ENCODE measurements at regions not wholly inside any gene's neighbourhood (a gene's known extent, or its start where the extent isn't known, plus 50 kb on each side); places are given as distances from the start of the nearest gene placed in this dataset.
"Not testable (repeated sequence)": the region's sequence is repeated elsewhere in the genome, so short reads cannot be mapped to it uniquely, and the experiment has no call there.

GRCh38 chr2:117379928-117380327 is 434.6 kb upstream of the DDX18 start:
- no peak for DNase-seq
- Histone ChIP-seq H3K79me1 (ENCODE audit: low read depth in 1 of 2, low read length in 2 of 2) (no peaks in the 10 kb centered on the region), H3K4me2 (ENCODE audit: low read depth, low read length) (no peak overlapping the region), H3K4ac (ENCODE audit: low read depth, low read length) (no peak overlapping the region), H3K56ac (ENCODE audit: extremely low read depth, insufficient read depth, low read length) (no peak overlapping the region), H2BK5ac (ENCODE audit: low read depth, low read length, poor library complexity, severe bottlenecking) (no peak overlapping the region), H3K27me3 (ENCODE audit: control insufficient read depth, insufficient read depth, low read length) (no peaks in the 10 kb centered on the region), H3K27ac (ENCODE audit: insufficient read depth, low read length) (no peak overlapping the region), H3K14ac (replicated peaks; ENCODE audit: low read depth, low read length) (no peak overlapping the region), H2AFZ (replicated peaks; ENCODE audit: low read length, poor library complexity) (no peak overlapping the region), H3K9ac (ENCODE audit: low read depth, low read length) (no peak overlapping the region), H3K9me1 (ENCODE audit: insufficient read depth, low read length) (no peaks in the 10 kb centered on the region), H2BK20ac (ENCODE audit: low read depth, low read length) (no peak overlapping the region), H2AK5ac (ENCODE audit: low read depth, low read length) (no peak overlapping the region), H2BK15ac (ENCODE audit: low read depth, low read length) (no peak overlapping the region), H3K18ac (ENCODE audit: low read depth, low read length) (no peak overlapping the region), H4K8ac (ENCODE audit: low read depth in 2 of 2, low read length in 2 of 2) (no peak overlapping the region), H2AK9ac (replicated peaks; ENCODE audit: low read depth, low read length, poor library complexity) (no peak overlapping the region), H3K23ac (ENCODE audit: low read depth, low read length) (no peak overlapping the region), H3K4me1 (ENCODE audit: control insufficient read depth, insufficient read depth, low read length) (no peaks in the 10 kb centered on the region), H4K20me1 (ENCODE audit: insufficient read depth, low read length) (no peaks in the 10 kb centered on the region), H4K91ac (ENCODE audit: insufficient read depth, low read depth, low read length) (no peak overlapping the region), H3K36me3 (ENCODE audit: control insufficient read depth, insufficient read depth, low read length) (no peaks in the 10 kb centered on the region), H3K9me3 (ENCODE audit: control insufficient read depth, insufficient read depth, low read length) (no peaks in the 10 kb centered on the region), H4K5ac (ENCODE audit: low read depth, low read length) (no peak overlapping the region), H2BK120ac (ENCODE audit: low read depth, low read length) (no peak overlapping the region), H3K4me3 (ENCODE audit: insufficient read depth, low read depth, low read length) (no peak overlapping the region)
- no peak for ATAC-seq (ENCODE audit: low read depth)
- BruUV-seq (replicated peaks) = no TSS peak
- dilution Hi-C loops (cut with HindIII; ENCODE audit: low sequenced_read_pairs, unreplicated experiment) = no loop called here
- intact Hi-C loops (cut with micrococcal nuclease) = no loop called here
- WGBS, 2 experiments (ENCODE audit: extremely low coverage in 2 of 2, insufficient read length in 1 of 2) = 67% methylated on average over 3 of the region's 4 CpGs; no CpG with 5 or more reads in 1 of the 2 experiments
- in situ Hi-C loops (cut with MboI; ENCODE audit: low sequenced_read_pairs) = no loop called here
- TF ChIP-seq SMC3 (IDR thresholded peaks at IDR 0.05; ENCODE audit: low read depth, low read length) (no peak), CEBPB (IDR thresholded peaks at IDR 0.05; ENCODE audit: low read depth, low read length) (no peak)
- ChIA-PET POLR2A (ENCODE audit: unreplicated experiment) (no interaction called here), CTCF (no interaction called here)

GRCh38 chr2:117383997-117384396 is 430.5 kb upstream of the DDX18 start:
- H3K18ac ChIP-seq (ENCODE audit: low read depth, low read length); H3K27ac ChIP-seq (ENCODE audit: insufficient read depth, low read length); H3K36me3 ChIP-seq (ENCODE audit: control insufficient read depth, insufficient read depth, low read length); H3K79me1 ChIP-seq (ENCODE audit: low read depth in 1 of 2, low read length in 2 of 2); dilution Hi-C loops (cut with HindIII; ENCODE audit: low sequenced_read_pairs, unreplicated experiment); H3K27me3 ChIP-seq (ENCODE audit: control insufficient read depth, insufficient read depth, low read length); H3K4me1 ChIP-seq (ENCODE audit: control insufficient read depth, insufficient read depth, low read length); H3K9me1 ChIP-seq (ENCODE audit: insufficient read depth, low read length); H2AK9ac ChIP-seq (replicated peaks; ENCODE audit: low read depth, low read length, poor library complexity); H4K91ac ChIP-seq (ENCODE audit: insufficient read depth, low read depth, low read length); in situ Hi-C loops (cut with MboI; ENCODE audit: low sequenced_read_pairs); H4K20me1 ChIP-seq (ENCODE audit: insufficient read depth, low read length); POLR2A ChIA-PET (ENCODE audit: unreplicated experiment); H3K14ac ChIP-seq (replicated peaks; ENCODE audit: low read depth, low read length); H3K9me3 ChIP-seq (ENCODE audit: control insufficient read depth, insufficient read depth, low read length); H2AK5ac ChIP-seq (ENCODE audit: low read depth, low read length); H2BK120ac ChIP-seq (ENCODE audit: low read depth, low read length); H2BK5ac ChIP-seq (ENCODE audit: low read depth, low read length, poor library complexity, severe bottlenecking); CTCF ChIA-PET; H3K56ac ChIP-seq (ENCODE audit: extremely low read depth, insufficient read depth, low read length); H2AFZ ChIP-seq (replicated peaks; ENCODE audit: low read length, poor library complexity); intact Hi-C loops (cut with micrococcal nuclease); H2BK15ac ChIP-seq (ENCODE audit: low read depth, low read length); H2BK20ac ChIP-seq (ENCODE audit: low read depth, low read length); BruUV-seq (replicated peaks); H3K23ac ChIP-seq (ENCODE audit: low read depth, low read length); H3K4me3 ChIP-seq (ENCODE audit: insufficient read depth, low read depth, low read length); H3K4ac ChIP-seq (ENCODE audit: low read depth, low read length); H3K4me2 ChIP-seq (ENCODE audit: low read depth, low read length); H4K5ac ChIP-seq (ENCODE audit: low read depth, low read length); H3K9ac ChIP-seq (ENCODE audit: low read depth, low read length); ATAC-seq (ENCODE audit: low read depth); DNase-seq; H4K8ac ChIP-seq (ENCODE audit: low read depth in 2 of 2, low read length in 2 of 2): not testable (repeated sequence)
- no CpG with 5 or more reads among the region's 12 CpGs for WGBS, 2 experiments (ENCODE audit: extremely low coverage in 2 of 2, insufficient read length in 1 of 2)
